Activated CD8-positive, alpha-beta memory T cell treated with anti-CD3 and anti-CD28 coated beads, Interleukin-2, amount 50 U/mL, for 24 hours (primary cell): ENCODE measurements at regions not wholly inside any gene's neighbourhood (a gene's known extent, or its start where the extent isn't known, plus 50 kb on each side); places are given as distances from the start of the nearest gene placed in this dataset.
"Not testable (repeated sequence)": the region's sequence is repeated elsewhere in the genome, so short reads cannot be mapped to it uniquely, and the experiment has no call there.

ENCODE experiments used
- DNase-seq: peaks from one replicate; pipeline ENCODE4 v3.0.0-alpha.2; 2020; ENCODE audit errors: extremely low read depth

DNA sequence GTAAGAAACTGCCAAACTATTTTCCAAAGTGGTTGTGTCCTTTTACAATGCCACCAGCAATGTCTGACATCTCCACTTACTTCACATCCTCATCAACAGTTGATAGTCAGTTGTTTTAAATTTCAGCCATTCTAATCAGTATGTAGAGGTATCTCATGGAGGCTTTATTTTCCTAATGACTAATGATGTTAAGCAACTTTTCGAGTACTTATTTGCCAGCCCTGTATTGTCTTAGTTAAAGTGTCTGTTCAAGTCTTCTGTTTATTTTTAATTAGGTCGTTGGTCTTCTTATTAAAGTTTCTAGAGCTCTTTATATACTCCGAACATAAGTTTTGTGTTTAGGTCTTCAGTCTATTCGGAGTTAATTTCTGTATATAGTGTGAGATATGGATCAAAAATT is 54.9 kb upstream of the NBPF12 start:
- DNase-seq = not testable (repeated sequence)

DNA sequence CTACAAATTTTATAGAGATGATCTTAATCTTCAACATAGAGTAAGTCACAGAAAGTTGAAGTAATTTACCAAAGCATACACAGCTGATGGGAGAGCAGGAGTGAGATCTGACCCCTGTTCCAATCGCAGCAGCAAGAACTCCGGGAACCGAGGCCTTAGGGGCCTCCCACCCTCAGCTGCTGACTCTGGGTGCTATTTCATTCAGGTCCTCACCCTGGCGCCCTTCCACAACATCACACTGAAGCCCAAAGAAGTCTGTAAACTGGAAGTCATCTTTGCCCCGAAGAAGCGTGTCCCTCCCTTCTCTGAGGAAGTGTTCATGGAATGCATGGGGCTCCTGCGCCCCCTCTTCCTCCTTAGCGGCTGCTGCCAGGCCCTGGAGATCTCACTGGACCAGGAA is 57.0 kb upstream of the NBPF12 start:
- not testable (repeated sequence) for DNase-seq

DNA sequence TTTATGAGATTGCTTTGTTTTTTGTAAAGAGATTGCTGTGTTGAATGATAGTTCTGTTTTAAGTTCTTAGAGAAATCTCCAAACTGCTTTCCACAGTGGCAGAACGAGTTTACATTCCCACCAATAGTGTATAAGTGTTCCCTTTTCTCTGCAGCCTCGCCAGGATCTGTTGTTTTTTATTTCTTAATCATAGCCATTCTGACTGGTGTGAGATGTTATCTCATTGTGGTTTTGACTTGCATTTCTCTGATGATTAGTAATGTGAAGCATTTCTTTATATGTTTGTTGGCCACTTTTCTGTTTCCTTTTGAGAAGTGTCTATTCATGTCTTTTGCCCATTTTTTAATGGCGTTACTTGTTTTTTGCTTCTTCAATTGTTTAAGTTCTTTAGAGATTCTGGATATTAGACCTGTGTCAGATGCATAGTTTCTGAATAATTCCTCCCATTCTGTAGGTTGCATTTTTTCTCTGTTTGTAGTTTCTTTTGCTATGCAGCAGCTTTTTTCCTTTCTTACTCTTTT is 74.3 kb upstream of the NBPF12 start:
- DNase-seq = not testable (repeated sequence)

DNA sequence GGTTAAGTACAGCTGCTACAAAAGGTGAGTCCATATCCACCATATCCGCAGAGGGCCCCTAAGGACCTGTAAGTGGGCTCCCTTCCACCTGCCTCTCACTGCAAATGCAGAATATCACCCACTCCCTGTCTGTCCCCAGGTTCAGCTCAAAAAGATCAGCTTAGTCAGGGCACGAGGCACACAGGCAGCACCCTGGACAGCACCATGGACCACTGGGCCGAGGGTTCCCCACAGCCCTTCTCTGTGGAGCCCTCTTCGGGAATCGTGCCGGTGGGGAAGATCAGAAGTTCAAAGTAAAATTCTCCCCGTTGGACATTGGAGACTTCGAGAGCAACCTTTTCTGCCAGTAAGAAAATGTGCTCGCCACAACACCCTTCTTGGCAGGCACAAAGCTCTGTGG is 85.0 kb upstream of the NBPF12 start:
- not testable (repeated sequence) for DNase-seq

DNA sequence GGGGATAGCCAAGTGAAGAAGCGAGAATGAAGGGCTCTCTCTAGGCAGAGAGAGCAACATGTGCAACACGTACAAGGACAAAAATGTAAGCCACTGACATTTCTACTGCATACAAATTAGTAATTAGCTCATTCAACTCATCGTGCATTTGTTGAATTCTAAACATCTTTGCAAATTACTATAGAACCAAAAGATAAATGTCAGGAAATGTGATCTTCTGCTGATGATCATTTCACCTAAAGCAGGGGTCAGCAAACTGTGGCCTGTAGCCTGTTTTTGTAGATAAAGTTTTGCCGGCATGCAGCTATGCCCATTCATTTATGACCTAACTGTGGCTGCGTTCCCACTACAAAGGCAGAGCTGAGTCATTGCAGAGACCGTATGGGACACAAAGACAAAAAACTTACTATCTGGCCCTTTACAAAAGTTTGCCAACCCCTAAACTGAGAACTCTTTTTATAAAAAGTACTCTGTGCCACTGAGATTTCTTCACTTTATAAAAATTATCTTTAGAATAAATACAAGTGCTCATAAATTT is 87.7 kb upstream of the NBPF12 start:
- not testable (repeated sequence) for DNase-seq

DNA sequence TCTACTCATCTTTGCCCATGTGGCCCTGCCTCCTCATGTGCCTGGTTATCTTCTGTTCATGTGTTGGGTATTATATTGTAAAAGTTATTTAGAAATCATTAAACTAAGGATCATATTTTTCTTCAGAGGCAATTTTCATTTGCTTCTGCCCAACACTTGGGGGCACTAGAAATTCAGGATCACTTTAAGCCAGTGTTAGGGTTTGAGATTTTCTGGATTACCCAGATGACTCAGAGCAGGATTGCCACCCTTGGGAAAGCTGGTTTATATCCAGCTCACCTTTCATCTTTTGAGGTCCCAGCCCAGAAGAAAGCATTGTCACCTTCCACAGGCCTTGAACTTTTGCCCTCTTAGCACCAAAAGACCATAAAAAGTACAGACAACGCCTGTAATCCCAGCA is 99.4 kb upstream of the NBPF12 start:
- DNase-seq = not testable (repeated sequence)

DNA sequence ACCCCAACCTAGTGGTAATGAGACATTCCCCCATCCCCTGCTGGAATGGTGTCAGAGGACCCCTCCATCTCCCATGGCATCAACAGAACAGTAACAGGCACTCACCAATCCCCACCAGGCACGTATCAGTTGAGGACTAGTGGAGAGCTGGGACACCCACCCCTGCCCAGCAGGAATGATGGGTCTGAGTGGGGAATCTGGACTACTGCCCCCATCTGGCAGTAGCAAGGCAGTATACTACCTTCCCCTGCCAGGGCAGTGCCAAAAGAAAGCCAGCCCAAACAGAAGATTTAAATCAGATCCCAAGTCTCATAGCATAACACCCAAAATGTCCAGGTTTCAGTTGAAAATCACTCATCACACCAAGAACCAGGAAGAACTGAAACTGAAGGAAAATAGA is 111.2 kb upstream of the NBPF12 start:
- not testable (repeated sequence) for DNase-seq

DNA sequence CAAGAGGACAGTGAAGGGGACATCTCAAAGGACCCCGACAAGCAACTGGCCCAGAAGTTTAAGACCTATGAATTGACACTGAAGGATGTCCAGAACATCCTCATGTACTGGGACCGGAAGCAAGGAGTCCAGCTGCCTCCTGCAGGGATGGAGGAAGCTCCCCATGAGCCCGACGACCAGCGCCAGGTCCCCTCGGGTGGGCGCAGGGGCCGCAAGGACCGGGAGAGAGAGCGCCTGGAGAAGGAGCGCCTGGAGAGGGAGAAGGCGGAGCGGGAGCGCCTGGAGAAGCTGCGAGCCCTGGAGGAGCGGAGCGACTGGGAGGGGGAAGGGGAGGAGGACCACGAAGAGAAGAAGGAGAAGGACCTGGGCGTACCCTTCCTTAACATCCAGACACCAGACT is 143.9 kb upstream of the NBPF12 start:
- not testable (repeated sequence) for DNase-seq

DNA sequence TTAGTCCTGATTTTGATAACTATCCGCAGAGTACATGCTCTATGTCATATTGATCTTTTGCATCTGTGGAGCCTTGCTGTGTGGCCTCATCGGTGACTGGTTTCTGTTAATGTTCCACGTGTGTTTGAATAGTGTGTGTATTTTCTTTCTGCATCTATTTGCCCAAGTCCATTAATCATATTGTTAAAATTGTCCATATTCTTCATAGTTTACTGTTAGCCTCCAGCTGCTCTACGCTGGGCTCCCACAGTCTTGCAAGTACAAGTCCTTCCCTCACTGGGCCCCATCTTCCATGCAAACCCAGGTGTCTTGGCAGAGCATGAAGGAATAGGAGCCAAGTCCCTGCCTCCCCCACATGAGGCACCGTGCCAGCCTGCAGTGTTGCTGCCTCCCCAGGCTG is 145.4 kb upstream of the NBPF12 start:
- not testable (repeated sequence) for DNase-seq

DNA sequence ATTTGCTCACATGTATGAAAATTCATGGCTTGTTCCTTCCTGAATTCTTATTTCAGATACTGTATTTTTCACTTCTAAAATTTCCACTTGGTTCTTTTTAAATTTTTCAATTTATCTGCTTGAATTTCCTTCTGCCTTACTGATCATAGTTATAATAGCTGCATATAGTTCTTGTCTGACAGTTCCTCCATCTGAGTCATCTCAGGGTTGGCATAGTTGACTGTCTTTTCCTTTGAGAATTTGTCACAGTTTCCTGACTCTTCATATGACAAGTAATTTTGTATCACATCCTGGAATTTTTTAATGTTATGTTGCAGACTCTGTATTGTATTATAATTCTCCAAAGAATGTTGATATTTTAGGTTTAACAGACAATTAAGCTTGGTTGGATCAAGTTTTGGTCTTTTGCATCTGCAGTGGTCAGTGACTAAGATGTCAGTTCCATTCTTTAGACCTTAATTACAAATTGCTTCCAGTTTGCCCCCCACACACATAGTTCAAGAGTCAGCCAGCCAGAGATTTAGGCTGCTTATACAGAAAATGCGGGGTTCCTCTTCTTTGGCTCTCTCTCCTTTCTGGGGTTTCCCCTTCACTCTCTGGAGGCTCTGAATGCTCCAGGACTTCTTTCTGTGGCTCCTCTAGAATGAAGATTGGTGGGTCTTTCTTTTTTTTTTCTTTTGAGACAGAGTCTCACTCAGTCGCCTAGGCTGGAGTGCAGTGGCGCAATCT is 153.7 kb upstream of the NBPF12 start:
- DNase-seq = not testable (repeated sequence)

DNA sequence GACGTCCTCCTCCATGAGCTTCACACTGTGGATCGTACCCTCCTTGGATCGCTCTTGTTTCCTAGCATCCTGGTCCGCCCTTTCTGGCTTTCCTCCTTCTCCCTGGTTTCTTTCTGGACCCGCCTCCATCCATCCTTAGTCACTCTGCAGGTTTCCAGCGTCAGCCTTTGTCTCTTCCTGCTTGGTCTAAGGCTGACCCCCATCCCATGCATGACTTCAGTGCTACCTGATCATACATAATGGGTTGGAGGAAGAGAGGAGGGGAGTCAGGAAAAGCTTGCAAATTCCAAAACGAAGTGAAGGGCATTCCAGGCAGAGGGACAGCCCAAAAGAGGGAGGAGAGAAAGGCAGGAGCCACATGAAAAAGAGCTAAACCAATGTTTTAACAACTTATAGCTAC is 156.9 kb upstream of the NBPF12 start:
- DNase-seq = not testable (repeated sequence)

DNA sequence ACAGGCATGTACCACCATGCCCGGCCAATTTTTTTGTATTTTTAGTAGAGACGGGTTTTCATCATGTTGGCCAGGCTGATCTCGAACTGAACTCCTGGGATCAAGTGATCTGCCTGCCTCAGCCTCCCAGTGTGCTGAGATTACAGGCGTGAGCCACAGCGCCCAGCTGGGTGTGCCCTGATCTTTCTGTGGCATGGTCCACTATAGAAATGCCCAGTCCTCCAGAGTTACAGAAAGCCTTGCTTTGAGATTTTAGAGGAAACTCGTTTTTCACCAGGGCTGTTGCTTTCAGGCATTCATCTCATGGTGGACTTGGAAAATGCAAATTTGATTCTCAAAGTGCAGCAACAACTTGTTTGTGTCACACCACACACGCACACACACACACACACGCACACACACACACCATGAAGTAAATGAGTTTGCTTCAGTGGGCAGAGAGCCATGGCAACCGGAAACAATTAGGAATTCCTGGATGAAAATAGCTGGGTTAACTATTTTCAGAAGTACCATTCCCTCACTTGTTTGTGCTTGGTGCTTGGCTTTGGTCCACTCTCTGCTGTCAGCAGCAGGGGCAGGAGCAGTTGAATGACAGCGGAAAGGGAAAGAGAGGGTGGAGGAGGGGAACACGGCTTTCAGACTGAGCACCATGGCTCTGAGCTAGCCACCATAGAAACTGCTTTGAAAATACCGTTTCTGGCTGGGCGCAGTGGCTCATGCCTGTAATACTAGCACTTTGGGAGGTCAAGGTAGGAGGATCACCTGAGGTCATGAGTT is 160.1 kb upstream of the NBPF12 start:
- DNase-seq = not testable (repeated sequence)

DNA sequence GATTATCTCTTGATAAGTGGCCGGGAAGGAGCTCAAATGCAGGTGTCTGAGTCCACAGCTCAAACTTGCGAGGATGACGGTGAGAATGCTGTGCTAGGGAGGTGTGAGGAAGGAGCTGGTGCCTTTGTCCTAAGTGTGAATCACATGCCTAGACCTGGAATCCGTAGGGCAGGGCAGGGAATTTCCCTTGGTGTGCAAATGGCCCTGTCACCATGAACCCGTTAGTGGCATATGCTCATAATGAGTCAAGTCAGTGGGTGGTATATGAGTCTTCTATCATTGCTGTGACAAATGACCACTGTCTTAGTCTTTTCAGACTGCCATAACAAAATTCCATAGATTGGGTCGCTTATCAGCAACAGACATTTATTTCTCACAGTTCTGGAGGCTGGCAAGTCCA is 163.1 kb upstream of the NBPF12 start:
- DNase-seq = not testable (repeated sequence)

DNA sequence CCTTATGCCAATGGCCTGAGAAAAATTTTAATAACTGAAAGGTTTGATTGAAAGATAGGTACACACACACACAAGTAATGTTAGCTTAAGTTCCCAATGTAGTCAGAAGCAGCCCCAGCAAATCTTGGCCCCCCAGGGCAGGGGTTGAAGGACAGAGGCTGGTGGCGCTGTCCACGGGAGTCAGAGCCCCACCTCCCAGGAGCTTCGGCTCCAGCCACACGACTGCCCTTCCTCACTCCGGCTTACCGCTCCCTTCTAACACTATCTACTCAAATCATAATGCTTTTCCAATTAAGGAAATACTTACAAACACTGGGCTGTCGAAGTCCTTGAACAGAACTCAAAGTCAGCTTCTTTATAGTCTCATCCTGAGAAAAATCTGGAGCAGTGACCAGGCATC is 163.9 kb upstream of the NBPF12 start:
- not testable (repeated sequence) for DNase-seq

DNA sequence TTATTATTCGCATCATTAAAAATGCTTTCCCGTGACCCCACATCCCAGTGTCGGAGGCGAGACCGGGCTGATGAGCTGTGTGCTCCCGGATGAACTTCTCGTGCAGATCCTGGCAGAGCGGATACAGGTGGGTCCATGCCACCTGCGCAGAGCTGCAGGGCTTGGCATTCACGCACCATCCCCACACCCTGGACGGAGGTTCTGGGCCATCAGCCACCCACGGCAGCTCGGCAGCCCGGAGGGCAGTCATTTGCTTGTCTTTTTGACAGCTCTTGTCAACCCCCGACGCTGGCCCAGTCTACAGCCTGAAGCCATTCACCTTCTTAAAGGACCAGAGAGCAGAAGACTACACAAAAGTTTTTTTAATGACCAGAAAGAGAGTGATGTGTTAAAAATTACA is 166.7 kb upstream of the NBPF12 start:
- not testable (repeated sequence) for DNase-seq

DNA sequence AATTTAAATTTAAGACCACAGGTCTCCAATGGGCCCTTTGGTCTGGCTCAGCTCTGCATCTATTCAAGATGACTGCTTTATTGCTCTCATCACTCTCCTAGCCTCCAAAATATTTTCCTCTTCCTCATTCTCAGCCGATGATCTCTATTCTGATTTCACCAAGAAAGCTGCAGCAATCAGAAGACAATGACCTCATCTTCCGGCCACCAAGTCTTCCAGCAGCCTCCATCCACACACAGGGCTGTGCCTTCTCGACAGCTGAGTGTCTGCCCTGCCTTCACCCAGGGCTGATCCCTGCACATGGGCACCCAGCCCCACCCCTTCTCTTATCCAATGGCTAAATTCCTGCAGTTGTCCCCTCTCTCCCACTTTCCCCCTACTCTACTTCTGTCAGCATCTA is 167.1 kb upstream of the NBPF12 start:
- not testable (repeated sequence) for DNase-seq

DNA sequence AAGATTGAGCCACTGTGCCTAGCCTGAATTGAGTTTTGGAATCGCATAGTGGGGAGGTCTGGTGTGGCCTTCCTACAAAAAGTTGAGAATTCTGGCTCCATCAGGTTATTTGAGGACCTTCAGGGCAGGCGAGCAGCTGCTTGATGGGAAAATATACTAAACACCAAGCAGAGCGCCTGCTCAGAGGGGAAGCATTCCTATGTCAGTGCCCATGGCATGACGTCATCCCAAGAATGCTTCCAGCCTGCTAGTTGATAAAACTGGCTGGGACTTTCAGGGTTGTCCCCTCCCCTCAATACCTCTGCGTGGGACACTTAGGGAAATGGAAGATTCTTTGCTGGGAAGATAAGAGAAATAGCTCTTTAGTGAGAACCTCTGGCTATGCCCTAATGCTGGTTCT is 174.9 kb upstream of the NBPF12 start:
- DNase-seq = not testable (repeated sequence)

DNA sequence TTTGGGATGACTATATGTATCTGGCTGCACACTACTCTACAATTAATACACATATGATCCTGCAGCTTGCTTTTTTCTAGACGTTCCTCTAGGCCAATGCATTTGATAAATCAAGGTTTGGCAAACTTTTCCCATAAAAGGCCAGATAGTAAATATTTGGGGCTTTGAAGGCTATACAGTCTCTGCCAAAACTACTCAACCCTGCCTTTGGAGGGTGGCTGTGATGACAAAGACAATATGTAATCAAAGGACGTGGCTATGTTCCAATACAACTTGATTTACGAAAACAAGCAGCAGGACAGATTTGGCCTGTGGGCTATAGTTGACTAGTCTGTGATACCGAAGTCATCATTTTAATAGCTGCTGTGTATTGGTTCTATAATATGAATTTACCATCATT is 181.3 kb upstream of the NBPF12 start:
- DNase-seq = not testable (repeated sequence)

DNA sequence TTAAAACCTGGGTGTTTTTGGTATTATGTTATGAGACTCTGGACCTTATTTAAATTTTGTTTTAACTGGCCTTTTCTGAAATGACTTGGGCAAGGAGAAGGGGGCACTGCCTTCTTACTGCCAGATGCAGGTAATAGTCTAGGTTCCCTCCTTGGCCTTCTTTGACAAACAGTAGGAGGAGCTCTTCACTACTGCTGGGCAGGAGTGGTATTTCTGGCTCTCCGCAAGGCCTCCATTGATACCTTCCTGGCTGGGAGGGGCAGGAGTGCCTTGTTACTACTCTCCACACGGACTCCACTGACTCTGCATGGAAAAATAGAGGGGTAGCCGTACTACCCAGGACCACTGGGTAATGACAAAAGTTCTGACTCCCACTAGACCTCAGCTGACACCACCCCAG is 189.4 kb upstream of the NBPF12 start:
- not testable (repeated sequence) for DNase-seq

DNA sequence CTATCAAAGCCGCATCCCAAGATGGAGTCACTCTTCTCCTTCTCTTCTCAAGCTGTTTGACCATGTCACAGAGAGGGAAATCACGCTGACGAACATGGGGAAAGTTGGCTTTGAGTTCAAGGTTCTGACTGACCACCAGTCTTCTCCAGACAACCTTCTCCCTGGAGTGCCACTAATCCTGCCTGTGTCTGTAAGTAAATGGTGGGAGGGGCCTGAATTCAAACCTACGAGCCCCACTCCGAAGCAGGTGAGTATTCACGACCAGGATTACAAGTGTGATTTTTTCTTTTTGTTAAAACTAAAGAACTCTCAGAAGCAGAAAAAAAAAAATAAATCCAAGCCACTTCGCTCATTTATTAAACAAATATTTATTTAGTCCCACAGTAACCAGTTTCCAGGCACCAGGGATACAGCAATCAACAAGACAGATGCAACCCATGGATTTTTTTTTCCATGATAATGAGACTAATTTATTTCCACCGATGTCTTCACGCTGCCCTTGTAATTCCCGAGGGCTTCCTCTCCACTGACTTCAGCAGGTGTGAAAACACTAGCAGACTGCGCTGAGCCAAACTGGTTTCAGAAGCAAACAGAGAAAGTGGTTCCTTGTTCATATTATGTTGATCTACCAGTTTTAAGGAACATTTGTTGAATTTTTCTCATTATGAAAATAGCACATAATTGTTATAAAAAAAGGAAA is 206.0 kb upstream of the NBPF12 start:
- not testable (repeated sequence) for DNase-seq

DNA sequence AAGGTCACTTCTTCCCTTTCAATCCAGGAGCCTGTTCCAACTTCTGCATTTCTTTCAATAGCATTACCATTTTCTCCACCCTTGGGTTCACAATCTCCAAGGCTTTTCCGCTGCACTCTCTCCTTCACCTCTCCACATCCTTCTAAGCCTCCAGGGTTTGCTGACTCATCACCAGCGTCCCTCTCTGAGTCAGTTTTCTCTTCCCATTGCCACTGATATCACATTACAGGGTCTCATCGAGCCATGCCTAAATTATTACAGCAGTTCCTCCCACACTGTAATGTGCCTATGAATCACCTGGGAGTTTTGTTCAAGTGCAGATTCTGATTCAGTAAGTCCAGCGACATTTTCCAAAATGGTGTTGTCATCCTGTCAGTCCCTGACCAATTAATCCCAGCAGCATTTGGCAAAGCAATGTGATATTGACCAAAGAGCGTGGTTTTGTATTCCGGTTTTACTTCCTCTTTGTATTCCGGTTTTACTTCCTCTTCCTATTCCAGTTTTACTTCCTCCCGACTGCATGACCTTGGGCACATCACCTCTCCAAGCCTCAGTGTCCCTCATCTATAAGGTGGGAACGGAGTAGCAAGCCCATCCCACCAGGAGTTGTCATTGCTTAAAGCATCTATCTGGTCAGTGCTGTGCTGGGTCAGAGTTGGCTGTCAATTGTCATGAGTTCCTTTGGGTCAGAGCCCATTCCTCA is 208.3 kb upstream of the NBPF12 start:
- not testable (repeated sequence) for DNase-seq
